ENCODE measurements at regions not wholly inside any gene's neighbourhood (a gene's known extent, or its start where the extent isn't known, plus 50 kb on each side); places are given as distances from the start of the nearest gene placed in this dataset.

GRCh38 chr14:82441270-82441669 lies 907.6 kb upstream of the SEL1L start:
- TF ChIP-seq, protein P1, sequence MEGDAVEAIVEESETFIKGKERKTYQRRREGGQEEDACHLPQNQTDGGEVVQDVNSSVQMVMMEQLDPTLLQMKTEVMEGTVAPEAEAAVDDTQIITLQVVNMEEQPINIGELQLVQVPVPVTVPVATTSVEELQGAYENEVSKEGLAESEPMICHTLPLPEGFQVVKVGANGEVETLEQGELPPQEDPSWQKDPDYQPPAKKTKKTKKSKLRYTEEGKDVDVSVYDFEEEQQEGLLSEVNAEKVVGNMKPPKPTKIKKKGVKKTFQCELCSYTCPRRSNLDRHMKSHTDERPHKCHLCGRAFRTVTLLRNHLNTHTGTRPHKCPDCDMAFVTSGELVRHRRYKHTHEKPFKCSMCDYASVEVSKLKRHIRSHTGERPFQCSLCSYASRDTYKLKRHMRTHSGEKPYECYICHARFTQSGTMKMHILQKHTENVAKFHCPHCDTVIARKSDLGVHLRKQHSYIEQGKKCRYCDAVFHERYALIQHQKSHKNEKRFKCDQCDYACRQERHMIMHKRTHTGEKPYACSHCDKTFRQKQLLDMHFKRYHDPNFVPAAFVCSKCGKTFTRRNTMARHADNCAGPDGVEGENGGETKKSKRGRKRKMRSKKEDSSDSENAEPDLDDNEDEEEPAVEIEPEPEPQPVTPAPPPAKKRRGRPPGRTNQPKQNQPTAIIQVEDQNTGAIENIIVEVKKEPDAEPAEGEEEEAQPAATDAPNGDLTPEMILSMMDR (IDR thresholded peaks at IDR 0.05; ENCODE audit: low read length): no peak
- TF ChIP-seq EZH2 (IDR thresholded peaks at IDR 0.05; ENCODE audit: borderline replicate concordance, low read length): no peak
